H9 (cell line): ENCODE measurements at regions not wholly inside any gene's neighbourhood (a gene's known extent, or its start where the extent isn't known, plus 50 kb on each side); places are given as distances from the start of the nearest gene placed in this dataset.

Source experiments
- DNase-seq: peaks from one replicate; pipeline ENCODE4 v3.0.0-alpha.2; 2017
- H2AFZ ChIP-seq: one replicate; pipeline ENCODE4 v1.6.1; 2013; ENCODE audit warnings: mild to moderate bottlenecking, low read length, control low read depth, moderate library complexity
- H2AK5ac ChIP-seq: 2 replicates; pipeline ENCODE4 v1.6.1; 2013; ENCODE audit warnings: low read length, control low read depth, mixed read lengths; ENCODE audit not compliant: insufficient read length
- H2BK120ac ChIP-seq: one replicate; pipeline ENCODE4 v1.6.1; 2013; ENCODE audit warnings: low read depth, mild to moderate bottlenecking, low read length, control low read depth, inconsistent platforms; ENCODE audit not compliant: poor library complexity, severe bottlenecking
- H2BK12ac ChIP-seq: 2 replicates; pipeline ENCODE4 v1.6.1; 2013; ENCODE audit warnings: low read length, control low read depth, mixed read lengths, low read depth; ENCODE audit not compliant: insufficient read length
- H2BK15ac ChIP-seq: 2 replicates; pipeline ENCODE4 v1.6.1; 2013; ENCODE audit warnings: low read depth, low read length, control low read depth
- H2BK20ac ChIP-seq: one replicate; pipeline ENCODE4 v1.6.1; 2013; ENCODE audit warnings: low read depth, mild to moderate bottlenecking, low read length, control low read depth, inconsistent platforms; ENCODE audit not compliant: poor library complexity, severe bottlenecking
- H2BK5ac ChIP-seq: 2 replicates; pipeline ENCODE4 v1.6.1; 2013; ENCODE audit warnings: low read length, control low read depth, mixed read lengths; ENCODE audit not compliant: insufficient read length
- H3K14ac ChIP-seq: 2 replicates; pipeline ENCODE4 v1.6.1; 2013; ENCODE audit warnings: low read length, control low read depth; ENCODE audit not compliant: insufficient read depth
- H3K18ac ChIP-seq: 2 replicates; pipeline ENCODE4 v1.6.1; 2013; ENCODE audit warnings: low read depth, mild to moderate bottlenecking, mixed read lengths, low read length, control low read depth; ENCODE audit not compliant: insufficient read length
- H3K23ac ChIP-seq: 2 replicates; pipeline ENCODE4 v1.6.1; 2013; ENCODE audit warnings: low read length, control low read depth, mixed read lengths, low read depth; ENCODE audit not compliant: insufficient read length
- H3K23me2 ChIP-seq: 2 replicates; pipeline ENCODE4 v1.6.1; 2013; ENCODE audit warnings: low read depth, mild to moderate bottlenecking, mixed read lengths, low read length, control low read depth; ENCODE audit not compliant: insufficient read length, poor library complexity, severe bottlenecking
- H3K27ac ChIP-seq: 2 replicates; pipeline ENCODE4 v1.5.1; 2013; ENCODE audit warnings: low read length, control low read depth, mixed read lengths, low read depth; ENCODE audit not compliant: insufficient read length
- H3K27me3 ChIP-seq: 2 replicates; pipeline ENCODE4 v1.6.1; 2013; ENCODE audit warnings: low read length, control low read depth, inconsistent platforms; ENCODE audit not compliant: insufficient read depth
- H3K4ac ChIP-seq: 2 replicates; pipeline ENCODE4 v1.6.1; 2013; ENCODE audit warnings: low read depth, mild to moderate bottlenecking, control low read depth, inconsistent platforms, low read length, moderate library complexity
- H3K4me1 ChIP-seq: 2 replicates; pipeline ENCODE4 v1.6.1; 2013; ENCODE audit warnings: low read length, control low read depth, inconsistent platforms; ENCODE audit not compliant: insufficient read depth
- H3K4me2 ChIP-seq: 2 replicates; pipeline ENCODE4 v1.6.1; 2013; ENCODE audit warnings: low read length, control low read depth, mixed read lengths; ENCODE audit not compliant: insufficient read length, insufficient read depth
- H3K56ac ChIP-seq: 2 replicates; pipeline ENCODE4 v1.6.1; 2013; ENCODE audit warnings: low read depth, mild to moderate bottlenecking, mixed read lengths, low read length, control low read depth; ENCODE audit not compliant: insufficient read length
- H3K79me1 ChIP-seq: 2 replicates; pipeline ENCODE4 v1.6.1; 2013; ENCODE audit warnings: low read depth, mild to moderate bottlenecking, moderate library complexity, low read length, control low read depth, inconsistent platforms; ENCODE audit not compliant: insufficient read depth, poor library complexity, severe bottlenecking
- H3K79me2 ChIP-seq: 2 replicates; pipeline ENCODE4 v1.6.1; 2013; ENCODE audit warnings: low read length, control low read depth, inconsistent platforms; ENCODE audit not compliant: insufficient read depth
- H3K9ac ChIP-seq: 2 replicates; pipeline ENCODE4 v1.6.1; 2013; ENCODE audit warnings: low read length, control low read depth, mixed read lengths; ENCODE audit not compliant: insufficient read length; ENCODE audit errors: extremely low read depth
- H3K9me3 ChIP-seq: one replicate; pipeline ENCODE4 v1.6.1; 2013; ENCODE audit warnings: low read depth, low read length, inconsistent platforms; ENCODE audit not compliant: control insufficient read depth
- H3T11ph ChIP-seq: one replicate; pipeline ENCODE4 v1.6.1; 2013; ENCODE audit warnings: mild to moderate bottlenecking, low read length, control low read depth, inconsistent platforms
- H4K20me1 ChIP-seq: one replicate; pipeline ENCODE4 v1.6.1; 2013; ENCODE audit not compliant: control insufficient read depth, insufficient read length, insufficient read depth
- H4K5ac ChIP-seq: 2 replicates; pipeline ENCODE4 v1.6.1; 2013; ENCODE audit warnings: low read depth, mild to moderate bottlenecking, mixed read lengths, low read length, control low read depth; ENCODE audit not compliant: insufficient read length
- H4K8ac ChIP-seq: replicated peaks from 2 replicates; pipeline ENCODE4 v1.6.1; 2013; ENCODE audit warnings: low read length, control low read depth, mixed read lengths, low read depth; ENCODE audit not compliant: insufficient read length
- H4K91ac ChIP-seq: 2 replicates; pipeline ENCODE4 v1.6.1; 2013; ENCODE audit warnings: low read depth, mild to moderate bottlenecking, moderate library complexity, mixed read lengths, low read length, control low read depth; ENCODE audit not compliant: insufficient read length
- H3K27ac Mint-ChIP-seq, 3 experiments: 2 replicates in 2 of 3; 3 replicates in 1 of 3; pipeline ENCODE4 v1.8.0; 2020 to 2021; ENCODE audit warnings: mixed read lengths in 3 of 3, mild to moderate bottlenecking in 1 of 3, moderate library complexity in 1 of 3
- H3K27me3 Mint-ChIP-seq: 2 replicates; pipeline ENCODE4 v1.8.0; 2021; ENCODE audit warnings: low read depth, mild to moderate bottlenecking, moderate library complexity, mixed read lengths
- H3K36me3 Mint-ChIP-seq, 3 experiments: 2 replicates in 2 of 3; 3 replicates in 1 of 3; pipeline ENCODE4 v1.8.0; 2020 to 2021; ENCODE audit warnings: low read depth in 3 of 3, mixed read lengths in 3 of 3; ENCODE audit not compliant: insufficient read depth in 1 of 3
- H3K4me1 Mint-ChIP-seq, 2 experiments: 2 replicates each; pipeline ENCODE4 v1.8.0; 2020; ENCODE audit warnings: mixed read lengths in 2 of 2
- H3K4me3 Mint-ChIP-seq, 2 experiments: 2 replicates in 1 of 2; 3 replicates in 1 of 2; pipeline ENCODE4 v1.8.0; 2020 to 2021; ENCODE audit warnings: mild to moderate bottlenecking in 2 of 2, mixed read lengths in 2 of 2, moderate library complexity in 1 of 2
- H3K9me3 Mint-ChIP-seq, 2 experiments: 2 replicates in 1 of 2; 3 replicates in 1 of 2; pipeline ENCODE4 v1.8.0; 2020; ENCODE audit warnings: mild to moderate bottlenecking in 2 of 2, mixed read lengths in 2 of 2, moderate library complexity in 1 of 2
- CTCF ChIP-seq: fragments of 200-600 bp; sonication (generic); conservative IDR thresholded peaks from 3 replicates; pipeline ENCODE4 v1.8.0; 2021; ENCODE audit warnings: antibody characterized with exemption, mild to moderate bottlenecking
- WGBS: extraction: QIAGEN DNeasy Blood & Tissue Kit; methylation state at CpG from one replicate; pipeline ENCODE4 v1.1.7; 2013; ENCODE audit warnings: missing lambda C conversion rate, low lambda C conversion rate, mixed read lengths; ENCODE audit not compliant: insufficient read length; ENCODE audit errors: extremely low coverage; 5-methylcytosine and 5-hydroxymethylcytosine counted together

GRCh38 chr6:156701966-156702365 lies 75.2 kb upstream of the ARID1B start:
- Histone ChIP-seq H4K20me1 (no peaks in the 10 kb centered on the region), H3K4ac (no peak overlapping the region), H3K79me1 (no peaks in the 10 kb centered on the region), H4K91ac (no peak overlapping the region), H3K4me1 (no peaks in the 10 kb centered on the region), H3K27me3 (no peaks in the 10 kb centered on the region), H2AK5ac (no peak overlapping the region), H3K79me2 (no peaks in the 10 kb centered on the region), H2BK12ac (no peak overlapping the region), H3K27ac (no peak overlapping the region), H3K14ac (no peak overlapping the region), H3K9me3 (no peaks in the 10 kb centered on the region), H3T11ph (no peak overlapping the region), H2AFZ (no peak overlapping the region), H2BK120ac (no peak overlapping the region), H2BK20ac (no peak overlapping the region), H3K23me2 (no peaks in the 10 kb centered on the region), H3K23ac (no peak overlapping the region), H4K5ac (no peak overlapping the region), H2BK5ac (no peak overlapping the region), H2BK15ac (no peak overlapping the region), H3K18ac (no peak overlapping the region), H4K8ac (no peak overlapping the region), H3K4me2 (no peak overlapping the region), H3K56ac (no peak overlapping the region), H3K9ac (no peak overlapping the region)
- DNase-seq, result no peak
- no peaks in the 10 kb centered on the region for H3K4me1 Mint-ChIP-seq
- no peaks in the 10 kb centered on the region for H3K9me3 Mint-ChIP-seq
- TF ChIP-seq CTCF, result no peak
- H3K27ac Mint-ChIP-seq, result no peak overlapping the region
- no peaks in the 10 kb centered on the region; the same call in 1 of the 2 replicates for H3K27me3 Mint-ChIP-seq
- no peaks in the 10 kb centered on the region for H3K36me3 Mint-ChIP-seq
- H3K4me3 Mint-ChIP-seq, result no peak overlapping the region
- no CpG with 5 or more reads among the region's 4 CpGs for WGBS
